SK-N-SH (cell line): ENCODE measurements at regions not wholly inside any gene's neighbourhood (a gene's known extent, or its start where the extent isn't known, plus 50 kb on each side); places are given as distances from the start of the nearest gene placed in this dataset.
"Not testable (repeated sequence)": the region's sequence is repeated elsewhere in the genome, so short reads cannot be mapped to it uniquely, and the experiment has no call there.

ENCODE experiments used
- CTCF ChIA-PET: fragments of 300-600, 350-600 bp; formaldehyde crosslinking; extraction: SDS; loops from one replicate; lab custom pipeline; 2021; lab: Yijun Ruan, JAX
- POLR2A ChIA-PET: fragments of 350-600 bp; sonication (Branson Sonifier 250); formaldehyde crosslinking; extraction: SDS; loops from one replicate; lab custom pipeline; 2020; ENCODE audit warnings: antibody characterized with exemption, inconsistent platforms; lab: Yijun Ruan, JAX
- DNase-seq: peaks from one replicate; pipeline ENCODE4 v3.0.0; 2012
- H2AFZ ChIP-seq: fragments of 200-600 bp; sonication (generic); 2 replicates; pipeline ENCODE4 v1.8.1; 2016; ENCODE audit warnings: antibody characterized with exemption, mild to moderate bottlenecking, low read depth
- H3F3A ChIP-seq: fragments of 200-600 bp; sonication (generic); replicated peaks from 2 replicates; pipeline ENCODE3; 2016; ENCODE audit warnings: antibody characterized with exemption, mild to moderate bottlenecking; ENCODE audit not compliant: insufficient read depth
- H3K27ac ChIP-seq, 2 experiments: fragments of 200-500 bp in 1 of 2; fragments of 200-600 bp in 1 of 2; sonication (Bioruptor generic) in 1 of 2; sonication (generic), shearing (Covaris generic) in 1 of 2; 2 replicates each; pipeline versions ENCODE4 v1.5.1 to v1.6.1; 2014 to 2016; ENCODE audit warnings: low read depth in 2 of 2, inconsistent platforms in 1 of 2, low read length in 1 of 2, mild to moderate bottlenecking in 1 of 2, mixed read lengths in 1 of 2
- H3K27me3 ChIP-seq: fragments of 200-600 bp; sonication (generic), shearing (Covaris generic); 2 replicates; pipeline ENCODE4 v1.6.1; 2016; ENCODE audit warnings: mixed run types; ENCODE audit not compliant: insufficient read depth
- H3K36me3 ChIP-seq, 2 experiments: fragments of 200-500 bp in 1 of 2; fragments of 200-600 bp in 1 of 2; sonication (Bioruptor generic) in 1 of 2; sonication (generic) in 1 of 2; replicated peaks in 1 of 2; 2 replicates each; pipeline versions ENCODE3 to v1.5.1; 2014 to 2016; ENCODE audit warnings: low read length in 1 of 2, mild to moderate bottlenecking in 1 of 2; ENCODE audit not compliant: insufficient read depth in 2 of 2, control insufficient read depth in 1 of 2
- H3K4me1 ChIP-seq, 2 experiments: fragments of 200-500 bp in 1 of 2; fragments of 200-600 bp in 1 of 2; sonication (Bioruptor generic) in 1 of 2; sonication (generic), shearing (Covaris generic) in 1 of 2; 2 replicates each; pipeline versions ENCODE4 v1.5.1 to v1.6.1; 2014 to 2016; ENCODE audit warnings: low read depth in 1 of 2, low read length in 1 of 2, mixed run types in 1 of 2; ENCODE audit not compliant: insufficient read depth in 2 of 2, control insufficient read depth in 1 of 2
- H3K4me2 ChIP-seq: fragments of 200-600 bp; sonication (generic), shearing (Covaris generic); 2 replicates; pipeline ENCODE4 v1.6.1; 2017; ENCODE audit warnings: mixed run types
- H3K4me3 ChIP-seq, 2 experiments: fragments of 200-500 bp in 1 of 2; fragments of 200-600 bp in 1 of 2; sonication (Bioruptor generic) in 1 of 2; sonication (generic), shearing (Covaris generic) in 1 of 2; 2 replicates each; pipeline versions ENCODE4 v1.5.1 to v1.8.1; 2014 to 2016; ENCODE audit warnings: low read depth in 2 of 2, inconsistent platforms in 1 of 2, low read length in 1 of 2, mild to moderate bottlenecking in 1 of 2, mixed read lengths in 1 of 2, moderate library complexity in 1 of 2
- H3K79me2 ChIP-seq: fragments of 200-600 bp; sonication (generic); 2 replicates; pipeline ENCODE4 v1.8.1; 2017; ENCODE audit warnings: mild to moderate bottlenecking; ENCODE audit not compliant: insufficient read depth
- H3K9ac ChIP-seq: fragments of 200-600 bp; sonication (generic); 2 replicates; pipeline ENCODE4 v1.6.1; 2017; ENCODE audit warnings: mixed run types
- H3K9me2 ChIP-seq: fragments of 200-600 bp; sonication (generic); 2 replicates; pipeline ENCODE4 v1.6.1; 2017; ENCODE audit warnings: mixed run types
- H3K9me3 ChIP-seq: fragments of 200-600 bp; sonication (generic); 2 replicates; pipeline ENCODE4 v1.6.1; 2017; ENCODE audit warnings: mixed run types, mild to moderate bottlenecking, moderate library complexity
- H4K20me1 ChIP-seq: fragments of 200-600 bp; sonication (generic); 2 replicates; pipeline ENCODE4 v1.6.1; 2017; ENCODE audit warnings: mild to moderate bottlenecking, mixed run types; ENCODE audit not compliant: insufficient read depth
- FOXJ3 ChIP-seq: sonication (generic); formaldehyde crosslinking; IDR thresholded peaks from 2 replicates; pipeline ENCODE4 v1.5.1; 2020; ENCODE audit warnings: mild to moderate bottlenecking, missing genetic modification reagents
- NFIC ChIP-seq: IDR thresholded peaks from 2 replicates; pipeline ENCODE4 v1.4.0; 2012; ENCODE audit warnings: borderline replicate concordance
- NRF1 ChIP-seq: IDR thresholded peaks from 2 replicates; pipeline ENCODE4 v1.6.1; 2012; ENCODE audit warnings: low read depth, mild to moderate bottlenecking, low read length
- RAD21 ChIP-seq: IDR thresholded peaks from 2 replicates; pipeline ENCODE4 v1.6.1; 2012; ENCODE audit warnings: mild to moderate bottlenecking, low read length
- REST ChIP-seq: IDR thresholded peaks from 2 replicates; pipeline ENCODE4 v1.6.1; 2012; ENCODE audit warnings: mild to moderate bottlenecking, low read depth, low read length, moderate library complexity
- RFX5 ChIP-seq: IDR thresholded peaks from 2 replicates; pipeline ENCODE4 v1.6.1; 2012; ENCODE audit warnings: mild to moderate bottlenecking, improper control_type of control experiment, low read length
- SIN3A ChIP-seq: IDR thresholded peaks from 2 replicates; pipeline ENCODE4 v1.6.1; 2012; ENCODE audit warnings: low read depth, mild to moderate bottlenecking, low read length, moderate library complexity, borderline replicate concordance
- TAF1 ChIP-seq: IDR thresholded peaks from 2 replicates; pipeline ENCODE4 v1.6.1; 2012; ENCODE audit warnings: low read depth, mild to moderate bottlenecking, low read length, moderate library complexity, borderline replicate concordance
- TEAD4 ChIP-seq: IDR thresholded peaks from 2 replicates; pipeline ENCODE4 v1.4.0; 2012; ENCODE audit warnings: mild to moderate bottlenecking, borderline replicate concordance; ENCODE audit not compliant: insufficient read depth
- YY1 ChIP-seq: IDR thresholded peaks from 2 replicates; pipeline ENCODE4 v1.4.0; 2012; ENCODE audit warnings: low read depth, mild to moderate bottlenecking
- WGBS: methylation state at CpG from one replicate; pipeline ENCODE4 v1.1.6; 2017; ENCODE audit warnings: low lambda C conversion rate; 5-methylcytosine and 5-hydroxymethylcytosine counted together
- TF ChIP-seq, protein P1 (sequence below): fragments of 150-350 bp; IDR thresholded peaks from 2 replicates; pipeline ENCODE4 v1.6.1; 2016; ENCODE audit warnings: mild to moderate bottlenecking, low read depth, low read length
- TF ChIP-seq, protein P2 (sequence below): IDR thresholded peaks from 2 replicates; pipeline ENCODE4 v1.4.0; 2012; ENCODE audit warnings: low read depth, borderline replicate concordance
- TF ChIP-seq, protein P3 (sequence below): fragments of 150-350 bp; IDR thresholded peaks from 2 replicates; pipeline ENCODE4 v1.6.1; 2017; ENCODE audit warnings: antibody characterized with exemption, low read length, low read depth, borderline replicate concordance
- TF ChIP-seq, protein P4 (sequence below): IDR thresholded peaks from 2 replicates; pipeline ENCODE4 v1.4.0; 2012; ENCODE audit warnings: low read depth, borderline replicate concordance

- TF ChIP-seq, protein P1, sequence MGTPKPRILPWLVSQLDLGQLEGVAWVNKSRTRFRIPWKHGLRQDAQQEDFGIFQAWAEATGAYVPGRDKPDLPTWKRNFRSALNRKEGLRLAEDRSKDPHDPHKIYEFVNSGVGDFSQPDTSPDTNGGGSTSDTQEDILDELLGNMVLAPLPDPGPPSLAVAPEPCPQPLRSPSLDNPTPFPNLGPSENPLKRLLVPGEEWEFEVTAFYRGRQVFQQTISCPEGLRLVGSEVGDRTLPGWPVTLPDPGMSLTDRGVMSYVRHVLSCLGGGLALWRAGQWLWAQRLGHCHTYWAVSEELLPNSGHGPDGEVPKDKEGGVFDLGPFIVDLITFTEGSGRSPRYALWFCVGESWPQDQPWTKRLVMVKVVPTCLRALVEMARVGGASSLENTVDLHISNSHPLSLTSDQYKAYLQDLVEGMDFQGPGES: no peak
- TF ChIP-seq RAD21: no peak
- TF ChIP-seq TEAD4: no peak
- TF ChIP-seq NRF1: no peak
Observed at GRCh38 chr15:77898811-77899730, 178.4 kb downstream of the TBC1D2B start (continued).

DNA sequence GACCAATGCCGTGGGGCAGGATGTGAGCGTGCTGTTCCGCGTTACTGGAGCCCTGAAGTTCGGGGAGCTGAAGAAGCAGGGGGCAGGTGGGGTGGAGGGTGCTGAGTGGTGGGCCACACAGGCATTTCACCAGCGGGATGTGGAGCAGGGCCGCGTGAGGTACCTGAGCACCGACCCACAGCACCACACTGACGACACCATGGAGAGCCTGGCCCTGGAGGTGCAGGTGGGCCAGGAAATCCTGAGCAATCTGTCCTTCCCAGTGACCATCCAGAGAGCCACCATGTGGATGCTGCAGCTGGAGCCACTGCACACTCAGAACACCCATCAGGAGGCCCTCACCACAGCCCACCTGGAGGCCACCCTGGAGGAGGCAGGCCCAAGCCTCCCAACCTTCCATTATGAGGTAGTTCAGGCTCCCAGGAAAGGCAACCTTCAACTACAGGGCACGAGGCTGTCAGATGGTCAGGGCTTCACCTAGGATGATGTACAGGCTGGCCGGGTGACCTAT, 179.6 kb downstream of the TBC1D2B start:
- no peaks in the 10 kb centered on the region for H3K79me2 ChIP-seq
- H3F3A ChIP-seq: no peaks in the 10 kb centered on the region
- H3K27ac ChIP-seq: no peak overlapping the region
- H3K9me2 ChIP-seq: no peaks in the 10 kb centered on the region
- H4K20me1 ChIP-seq: no peaks in the 10 kb centered on the region
- no peaks in the 10 kb centered on the region for H3K27me3 ChIP-seq
- H2AFZ ChIP-seq: no peak overlapping the region
- CTCF ChIA-PET: interaction anchor here (1.7 kb wide), 1 partner anchor 12 kb away, joined by 6 read pairs; no protein-coding TSS in a partner anchor
- H3K36me3 ChIP-seq: no peaks in the 10 kb centered on the region
- no peaks in the 10 kb centered on the region for H3K9me3 ChIP-seq
- TF ChIP-seq, protein P2, sequence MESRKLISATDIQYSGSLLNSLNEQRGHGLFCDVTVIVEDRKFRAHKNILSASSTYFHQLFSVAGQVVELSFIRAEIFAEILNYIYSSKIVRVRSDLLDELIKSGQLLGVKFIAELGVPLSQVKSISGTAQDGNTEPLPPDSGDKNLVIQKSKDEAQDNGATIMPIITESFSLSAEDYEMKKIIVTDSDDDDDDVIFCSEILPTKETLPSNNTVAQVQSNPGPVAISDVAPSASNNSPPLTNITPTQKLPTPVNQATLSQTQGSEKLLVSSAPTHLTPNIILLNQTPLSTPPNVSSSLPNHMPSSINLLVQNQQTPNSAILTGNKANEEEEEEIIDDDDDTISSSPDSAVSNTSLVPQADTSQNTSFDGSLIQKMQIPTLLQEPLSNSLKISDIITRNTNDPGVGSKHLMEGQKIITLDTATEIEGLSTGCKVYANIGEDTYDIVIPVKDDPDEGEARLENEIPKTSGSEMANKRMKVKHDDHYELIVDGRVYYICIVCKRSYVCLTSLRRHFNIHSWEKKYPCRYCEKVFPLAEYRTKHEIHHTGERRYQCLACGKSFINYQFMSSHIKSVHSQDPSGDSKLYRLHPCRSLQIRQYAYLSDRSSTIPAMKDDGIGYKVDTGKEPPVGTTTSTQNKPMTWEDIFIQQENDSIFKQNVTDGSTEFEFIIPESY: no peak
- TF ChIP-seq SIN3A (no peak), NFIC (no peak), RFX5 (no peak), TAF1 (no peak), YY1 (no peak), REST (no peak), FOXJ3 (no peak)
- TF ChIP-seq, protein P3, sequence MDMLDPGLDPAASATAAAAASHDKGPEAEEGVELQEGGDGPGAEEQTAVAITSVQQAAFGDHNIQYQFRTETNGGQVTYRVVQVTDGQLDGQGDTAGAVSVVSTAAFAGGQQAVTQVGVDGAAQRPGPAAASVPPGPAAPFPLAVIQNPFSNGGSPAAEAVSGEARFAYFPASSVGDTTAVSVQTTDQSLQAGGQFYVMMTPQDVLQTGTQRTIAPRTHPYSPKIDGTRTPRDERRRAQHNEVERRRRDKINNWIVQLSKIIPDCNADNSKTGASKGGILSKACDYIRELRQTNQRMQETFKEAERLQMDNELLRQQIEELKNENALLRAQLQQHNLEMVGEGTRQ: no peak
- TF ChIP-seq, protein P4, sequence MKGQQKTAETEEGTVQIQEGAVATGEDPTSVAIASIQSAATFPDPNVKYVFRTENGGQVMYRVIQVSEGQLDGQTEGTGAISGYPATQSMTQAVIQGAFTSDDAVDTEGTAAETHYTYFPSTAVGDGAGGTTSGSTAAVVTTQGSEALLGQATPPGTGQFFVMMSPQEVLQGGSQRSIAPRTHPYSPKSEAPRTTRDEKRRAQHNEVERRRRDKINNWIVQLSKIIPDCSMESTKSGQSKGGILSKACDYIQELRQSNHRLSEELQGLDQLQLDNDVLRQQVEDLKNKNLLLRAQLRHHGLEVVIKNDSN: no peak
- H3K4me3 ChIP-seq: no peak overlapping the region
- H3K4me2 ChIP-seq: no peak overlapping the region
- no peak overlapping the region for H3K9ac ChIP-seq
- no peaks in the 10 kb centered on the region for H3K4me1 ChIP-seq
- DNase-seq: no peak
- 81% methylated on average over 4 of the region's 12 CpGs for WGBS
- POLR2A ChIA-PET: no interaction called here

DNA sequence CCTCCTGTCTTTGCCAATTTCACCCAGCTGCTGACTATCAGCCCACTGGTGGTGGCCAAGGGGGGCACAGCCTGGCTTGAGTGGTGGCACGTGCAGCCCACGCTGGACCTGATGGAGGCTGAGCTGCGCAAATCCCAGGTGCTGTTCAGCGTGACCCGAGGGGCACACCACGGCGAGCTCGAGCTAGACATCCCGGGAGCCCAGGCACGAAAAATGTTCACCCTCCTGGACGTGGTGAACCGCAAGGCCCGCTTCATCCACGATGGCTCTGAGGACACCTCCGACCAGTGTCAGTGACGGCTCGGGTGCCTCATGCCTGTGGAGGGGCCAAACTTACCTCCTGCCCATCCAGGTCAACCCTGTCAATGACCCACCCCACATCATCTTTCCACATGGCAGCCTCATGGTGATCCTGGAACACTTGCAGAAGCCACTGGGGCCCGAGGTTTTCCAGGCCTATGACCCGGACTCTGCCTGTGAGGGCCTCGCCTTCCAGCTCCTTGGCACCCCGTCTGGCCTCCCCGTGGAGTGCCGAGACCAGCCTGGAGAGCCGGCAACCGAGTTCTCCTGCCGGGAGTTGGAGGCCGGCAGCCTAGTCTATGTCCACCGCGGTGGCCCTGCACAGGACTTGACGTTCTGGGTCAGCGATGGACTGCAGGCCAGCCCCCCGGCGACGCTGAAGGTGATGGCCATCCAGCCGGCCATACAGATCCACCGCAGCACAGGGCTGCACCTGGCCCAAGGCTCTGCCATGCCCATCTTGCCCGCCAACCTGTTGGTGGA, 180.2 kb downstream of the TBC1D2B start:
- H3K27ac ChIP-seq, H3K4me1 ChIP-seq, DNase-seq, H3K9ac ChIP-seq, H3K9me2 ChIP-seq, CTCF ChIA-PET, H2AFZ ChIP-seq, H3F3A ChIP-seq, H3K4me3 ChIP-seq, H3K4me2 ChIP-seq, H3K9me3 ChIP-seq, H3K27me3 ChIP-seq, H3K79me2 ChIP-seq, H4K20me1 ChIP-seq, POLR2A ChIA-PET, H3K36me3 ChIP-seq: not testable (repeated sequence)
- WGBS: 67% methylated on average over 15 of the region's 37 CpGs
